ENCODE measurements at regions not wholly inside any gene's neighbourhood (a gene's known extent, or its start where the extent isn't known, plus 50 kb on each side); places are given as distances from the start of the nearest gene placed in this dataset.

- TF ChIP-seq CTCF (IDR thresholded peaks at IDR 0.05; ENCODE audit: insufficient read depth, missing control alignments): no peak
- FAIRE-seq: no peak
- DNase-seq (ENCODE audit: insufficient read length, low spot score): no peak
Measured at GRCh38 chr16:73483934-73484711, 436.2 kb upstream of the ZFHX3 start.

GRCh38 chr16:73483076-73483791 is 435.3 kb upstream of the ZFHX3 start:
- DNase-seq (ENCODE audit: insufficient read length, low spot score) (no peak), FAIRE-seq (no peak)
- no peak for TF ChIP-seq CTCF (IDR thresholded peaks at IDR 0.05; ENCODE audit: insufficient read depth, missing control alignments)

- no peak for TF ChIP-seq CTCF (IDR thresholded peaks at IDR 0.05; ENCODE audit: insufficient read depth, missing control alignments)
- no peak for FAIRE-seq
- DNase-seq (ENCODE audit: insufficient read length, low spot score): no peak
Measured at GRCh38 chr16:73482310-73482709, 434.4 kb upstream of the ZFHX3 start.

- DNase-seq (ENCODE audit: insufficient read length, low spot score) (no peak), FAIRE-seq (no peak)
- TF ChIP-seq CTCF (IDR thresholded peaks at IDR 0.05; ENCODE audit: insufficient read depth, missing control alignments): no peak
Measured at GRCh38 chr16:73480381-73480780, 432.5 kb upstream of the ZFHX3 start.

DNA sequence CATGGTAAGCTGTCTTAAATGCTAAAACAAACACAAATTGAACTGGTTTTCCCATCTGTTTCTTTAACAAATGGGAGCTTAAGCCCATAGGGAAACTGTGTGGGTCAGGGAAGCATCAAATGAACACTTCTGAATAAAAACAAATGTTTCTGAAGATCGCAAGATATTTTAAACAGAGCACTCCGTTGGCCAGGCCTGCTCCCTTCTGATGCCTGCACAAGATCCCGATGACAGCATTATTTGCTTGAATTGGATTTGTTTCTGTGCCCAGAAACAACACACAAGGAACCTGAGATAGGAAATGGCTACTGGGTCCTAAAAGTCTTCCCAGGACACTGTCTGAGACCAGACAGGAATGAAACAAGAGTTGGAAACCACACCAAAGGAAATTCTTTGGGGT is 425.8 kb upstream of the ZFHX3 start:
- DNase-seq (ENCODE audit: insufficient read length, low spot score) (no peak), FAIRE-seq (no peak)
- TF ChIP-seq CTCF (IDR thresholded peaks at IDR 0.05; ENCODE audit: insufficient read depth, missing control alignments): no peak

DNA sequence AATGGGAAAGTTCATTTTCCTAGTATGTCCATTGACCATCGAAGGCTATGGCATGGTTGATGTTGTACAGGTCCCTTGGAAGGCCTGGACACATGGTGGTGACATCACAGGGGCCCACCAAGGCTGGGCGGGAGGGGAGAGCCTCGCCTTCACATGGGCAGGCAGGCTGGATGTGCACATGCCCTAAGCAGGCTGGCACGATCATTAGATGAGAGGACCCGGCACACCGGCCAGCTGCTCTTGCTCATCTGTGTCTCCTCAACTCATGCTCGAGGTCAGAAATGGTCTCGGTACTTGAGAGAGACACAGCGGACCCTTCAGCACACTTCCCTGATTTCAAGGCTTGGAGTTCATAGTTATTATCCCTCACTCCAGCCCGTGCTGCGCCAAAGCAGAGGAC is 416.9 kb upstream of the ZFHX3 start:
- no peak for TF ChIP-seq CTCF (IDR thresholded peaks at IDR 0.05; ENCODE audit: insufficient read depth, missing control alignments)
- no peak for DNase-seq (ENCODE audit: insufficient read length, low spot score)
- FAIRE-seq: no peak

DNA sequence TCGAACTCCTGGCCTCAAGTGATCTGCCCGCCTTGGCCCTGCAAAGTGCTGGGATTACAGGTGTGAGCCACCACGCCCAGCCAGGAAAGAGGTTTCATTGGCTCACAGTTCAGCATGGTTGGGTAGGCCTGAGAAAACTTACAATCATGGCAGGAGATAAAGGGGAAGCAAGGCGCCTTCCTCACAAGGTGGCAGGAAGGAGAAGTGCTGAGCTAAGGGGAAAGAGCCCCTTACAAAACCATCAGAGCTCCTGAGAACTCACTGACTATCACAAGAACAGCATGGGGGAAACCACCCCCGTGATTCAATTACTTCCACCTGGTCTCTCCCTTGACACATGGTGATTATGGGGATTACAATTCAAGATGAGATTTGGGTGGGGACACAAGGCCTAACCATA is 411.7 kb upstream of the ZFHX3 start:
- no peak for TF ChIP-seq CTCF (IDR thresholded peaks at IDR 0.05; ENCODE audit: insufficient read depth, missing control alignments)
- FAIRE-seq: no peak
- DNase-seq (ENCODE audit: insufficient read length, low spot score): no peak
